Endodermal cell (in vitro differentiated cells): ENCODE measurements at regions not wholly inside any gene's neighbourhood (a gene's known extent, or its start where the extent isn't known, plus 50 kb on each side); places are given as distances from the start of the nearest gene placed in this dataset.

Experiments
- DNase-seq: peaks from one replicate; pipeline ENCODE4 v3.0.0-alpha.2; 2017
- H3K27ac ChIP-seq: 2 replicates; pipeline ENCODE4 v1.5.1; 2013; ENCODE audit warnings: mild to moderate bottlenecking, low read depth, low read length, moderate library complexity
- H3K27me3 ChIP-seq: 2 replicates; pipeline ENCODE4 v1.6.1; 2013; ENCODE audit warnings: mild to moderate bottlenecking, low read length, moderate library complexity; ENCODE audit not compliant: insufficient read depth, control insufficient read depth, poor library complexity, severe bottlenecking
- H3K36me3 ChIP-seq: 2 replicates; pipeline ENCODE4 v1.7.0; 2013; ENCODE audit warnings: mild to moderate bottlenecking, low read length, moderate library complexity; ENCODE audit not compliant: control insufficient read depth, insufficient read depth
- H3K4me1 ChIP-seq: one replicate; pipeline ENCODE4 v1.7.0; 2013; ENCODE audit warnings: low read length; ENCODE audit not compliant: control insufficient read depth, insufficient read depth
- H3K4me3 ChIP-seq: 2 replicates; pipeline ENCODE4 v1.5.1; 2013; ENCODE audit warnings: mild to moderate bottlenecking, low read length, moderate library complexity
- H3K9ac ChIP-seq: 2 replicates; pipeline ENCODE4 v1.6.1; 2013; ENCODE audit warnings: mild to moderate bottlenecking, low read length, moderate library complexity; ENCODE audit not compliant: poor library complexity, severe bottlenecking; ENCODE audit errors: extremely low read depth
- H3K9me3 ChIP-seq: 2 replicates; pipeline ENCODE4 v1.6.1; 2013; ENCODE audit warnings: mild to moderate bottlenecking, low read length, moderate library complexity; ENCODE audit not compliant: control insufficient read depth
- H3K27ac Mint-ChIP-seq: 2 replicates; pipeline ENCODE4 v1.8.0; 2020; ENCODE audit warnings: mixed read lengths
- H3K27me3 Mint-ChIP-seq: 2 replicates; pipeline ENCODE4 v1.8.0; 2021; ENCODE audit warnings: mild to moderate bottlenecking, mixed read lengths; ENCODE audit not compliant: insufficient read depth
- H3K36me3 Mint-ChIP-seq: 2 replicates; pipeline ENCODE4 v1.8.0; 2020; ENCODE audit warnings: low read depth, mixed read lengths
- H3K4me1 Mint-ChIP-seq: 2 replicates; pipeline ENCODE4 v1.8.0; 2020; ENCODE audit warnings: mixed read lengths
- H3K4me3 Mint-ChIP-seq: 2 replicates; pipeline ENCODE4 v1.8.0; 2020; ENCODE audit warnings: mild to moderate bottlenecking, moderate library complexity, mixed read lengths
- H3K9me3 Mint-ChIP-seq: 2 replicates; pipeline ENCODE4 v1.8.0; 2020; ENCODE audit warnings: mild to moderate bottlenecking, mixed read lengths
- WGBS, 2 experiments: methylation state at CpG; one replicate each; pipeline versions ENCODE4 v1.1.5 to v1.1.7; 2013; ENCODE audit warnings: missing lambda C conversion rate in 2 of 2, mixed read lengths in 1 of 2; ENCODE audit not compliant: insufficient coverage in 1 of 2, insufficient read length in 1 of 2; 5-methylcytosine and 5-hydroxymethylcytosine counted together
- TF ChIP-seq, protein P1 (sequence below): fragments of 200-600 bp; sonication (generic); conservative IDR thresholded peaks from 2 replicates; pipeline ENCODE4 v1.5.0; 2021; ENCODE audit warnings: antibody characterized with exemption, mild to moderate bottlenecking

DNA sequence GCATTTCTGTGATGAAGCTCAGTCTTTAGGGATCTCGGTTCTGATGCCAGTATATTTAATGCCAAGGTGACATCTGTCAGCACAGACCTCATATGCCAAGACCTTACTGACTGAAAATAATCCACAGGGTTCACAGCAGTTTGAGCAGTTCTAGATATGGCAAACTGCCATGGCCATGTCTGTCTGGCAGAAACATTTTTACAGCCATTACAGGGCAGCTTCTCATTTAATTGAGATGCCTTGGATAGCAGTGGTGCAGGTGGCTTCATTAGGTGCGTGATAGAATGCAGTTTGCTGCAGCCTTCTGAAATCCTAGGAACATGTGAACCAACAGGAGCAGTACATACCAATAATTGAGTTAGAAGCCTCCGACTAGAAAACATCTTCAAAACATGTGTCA lies 510.6 kb downstream of the XIRP2 start:
- Mint-ChIP-seq H3K4me1 (peaks cover 3% of the 10 kb centered on the region), H3K4me3 (no peak overlapping the region), H3K9me3 (peaks cover 13% of the 10 kb centered on the region), H3K27ac (no peak overlapping the region), H3K27me3 (peaks cover 10% of the 10 kb centered on the region), H3K36me3 (peaks cover 6% of the 10 kb centered on the region)
- Histone ChIP-seq H3K36me3 (no peaks in the 10 kb centered on the region), H3K4me1 (no peaks in the 10 kb centered on the region), H3K27me3 (no peaks in the 10 kb centered on the region), H3K9ac (no peak overlapping the region), H3K4me3 (no peak overlapping the region), H3K27ac (no peak overlapping the region), H3K9me3 (peaks cover 6% of the 10 kb centered on the region)
- no peak for DNase-seq
- WGBS, 2 experiments = 90 to 92% methylated on average over 2 to 3 of the region's 3 CpGs
- TF ChIP-seq, protein P1, sequence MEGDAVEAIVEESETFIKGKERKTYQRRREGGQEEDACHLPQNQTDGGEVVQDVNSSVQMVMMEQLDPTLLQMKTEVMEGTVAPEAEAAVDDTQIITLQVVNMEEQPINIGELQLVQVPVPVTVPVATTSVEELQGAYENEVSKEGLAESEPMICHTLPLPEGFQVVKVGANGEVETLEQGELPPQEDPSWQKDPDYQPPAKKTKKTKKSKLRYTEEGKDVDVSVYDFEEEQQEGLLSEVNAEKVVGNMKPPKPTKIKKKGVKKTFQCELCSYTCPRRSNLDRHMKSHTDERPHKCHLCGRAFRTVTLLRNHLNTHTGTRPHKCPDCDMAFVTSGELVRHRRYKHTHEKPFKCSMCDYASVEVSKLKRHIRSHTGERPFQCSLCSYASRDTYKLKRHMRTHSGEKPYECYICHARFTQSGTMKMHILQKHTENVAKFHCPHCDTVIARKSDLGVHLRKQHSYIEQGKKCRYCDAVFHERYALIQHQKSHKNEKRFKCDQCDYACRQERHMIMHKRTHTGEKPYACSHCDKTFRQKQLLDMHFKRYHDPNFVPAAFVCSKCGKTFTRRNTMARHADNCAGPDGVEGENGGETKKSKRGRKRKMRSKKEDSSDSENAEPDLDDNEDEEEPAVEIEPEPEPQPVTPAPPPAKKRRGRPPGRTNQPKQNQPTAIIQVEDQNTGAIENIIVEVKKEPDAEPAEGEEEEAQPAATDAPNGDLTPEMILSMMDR = no peak

DNA sequence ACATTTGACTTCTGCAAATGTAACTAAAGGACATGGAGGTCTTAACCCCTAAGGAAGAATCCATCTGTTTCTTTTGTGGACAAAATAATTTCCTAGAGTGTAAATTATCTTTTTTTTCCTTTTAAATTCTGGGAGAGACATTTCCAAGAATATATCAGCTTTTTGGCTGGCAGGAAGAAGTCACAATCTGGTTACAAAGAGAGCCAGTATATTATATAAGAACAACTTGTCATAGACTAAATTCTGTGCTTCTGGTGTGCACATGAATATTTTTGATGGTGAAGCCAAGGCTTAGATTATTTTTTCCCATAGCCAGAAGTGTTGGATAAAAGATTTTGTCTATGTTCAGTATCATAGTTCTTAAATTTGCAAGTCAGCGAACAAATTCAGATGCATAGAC lies 500.6 kb downstream of the XIRP2 start:
- Mint-ChIP-seq H3K36me3 (peaks cover 2% of the 10 kb centered on the region), H3K9me3 (no peaks in the 10 kb centered on the region), H3K27ac (no peak overlapping the region), H3K4me1 (peaks cover 45% of the 10 kb centered on the region), H3K27me3 (peaks cover 53% of the 10 kb centered on the region), H3K4me3 (no peak overlapping the region)
- no peak overlapping the region for H3K4me3 ChIP-seq
- 96 to 100% methylated on average over 1 of the region's 1 CpG for WGBS, 2 experiments
- no peaks in the 10 kb centered on the region for H3K36me3 ChIP-seq
- peaks cover 25% of the 10 kb centered on the region for H3K27me3 ChIP-seq
- no peaks in the 10 kb centered on the region for H3K9me3 ChIP-seq
- no peak overlapping the region for H3K27ac ChIP-seq
- TF ChIP-seq, protein P1 = no peak
- DNase-seq = no peak
- H3K9ac ChIP-seq = no peak overlapping the region
- peaks cover 19% of the 10 kb centered on the region for H3K4me1 ChIP-seq

DNA sequence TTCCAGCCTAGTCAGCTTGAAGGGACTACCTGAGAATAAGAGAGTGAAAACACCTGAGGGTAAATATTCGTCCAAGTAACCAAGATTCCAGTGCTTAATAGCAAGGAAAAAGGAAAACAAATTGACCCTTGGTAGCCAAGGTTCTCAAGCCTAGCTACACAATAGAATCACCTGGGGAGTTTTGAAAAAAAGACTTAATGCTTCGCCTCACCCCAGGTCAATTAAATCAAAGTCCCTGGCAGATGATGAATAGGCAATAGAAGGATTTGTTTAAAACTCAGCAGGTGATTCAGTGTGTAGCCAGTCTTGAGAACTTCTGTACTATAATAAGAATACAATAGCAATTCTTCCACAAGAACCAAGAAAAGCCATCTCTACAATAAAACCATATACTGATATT lies 500.2 kb downstream of the XIRP2 start:
- H3K9ac ChIP-seq = no peak overlapping the region
- H3K36me3 ChIP-seq = no peaks in the 10 kb centered on the region
- no peaks in the 10 kb centered on the region for H3K9me3 ChIP-seq
- Mint-ChIP-seq H3K4me1 (peaks cover 49% of the 10 kb centered on the region), H3K27ac (no peak overlapping the region), H3K4me3 (no peak overlapping the region), H3K36me3 (peaks cover 2% of the 10 kb centered on the region), H3K27me3 (peaks cover 57% of the 10 kb centered on the region), H3K9me3 (no peaks in the 10 kb centered on the region)
- H3K27ac ChIP-seq = no peak overlapping the region
- WGBS, 2 experiments = 65% methylated on average over 2 of the region's 2 CpGs; no CpG with 5 or more reads in 1 of the 2 experiments
- H3K4me1 ChIP-seq = peaks cover 20% of the 10 kb centered on the region
- no peak overlapping the region for H3K4me3 ChIP-seq
- DNase-seq = no peak
- TF ChIP-seq, protein P1 = no peak
- peaks cover 29% of the 10 kb centered on the region for H3K27me3 ChIP-seq
